ENCODE measurements at regions not wholly inside any gene's neighbourhood (a gene's known extent, or its start where the extent isn't known, plus 50 kb on each side); places are given as distances from the start of the nearest gene placed in this dataset.
A peak's percentile ranks its signal among the peaks of the same experiment; 100 is the strongest.

- Histone ChIP-seq H3K27ac (ENCODE audit: low read length) (no peak overlapping the region), H3K36me3 (ENCODE audit: insufficient read depth, low read depth, low read length) (no peaks in the 10 kb centered on the region), H3K9ac (ENCODE audit: low read depth, low read length) (no peak overlapping the region), H3K27me3 (ENCODE audit: insufficient read depth, low read length) (no peaks in the 10 kb centered on the region), H3K4me1 (ENCODE audit: insufficient read depth, low read length) (peaks cover 25% of the 10 kb centered on the region; the same call in 1 of the 2 replicates), H3K9me3 (ENCODE audit: insufficient read depth, low read depth, low read length) (no peaks in the 10 kb centered on the region), H3K4me3 (ENCODE audit: low read length) (no peak overlapping the region)
Measured at GRCh38 chr15:25532269-25533140, 93.7 kb upstream of the UBE3A start.

- no peak overlapping the region for H3K4me3 ChIP-seq (ENCODE audit: low read length)
- no peak overlapping the region for H3K9ac ChIP-seq (ENCODE audit: low read depth, low read length)
- H3K27ac ChIP-seq (ENCODE audit: low read length): no peak overlapping the region
- H3K4me1 ChIP-seq (ENCODE audit: insufficient read depth, low read length): peaks cover 14% of the 10 kb centered on the region; the same call in 1 of the 2 replicates
- no peaks in the 10 kb centered on the region for H3K27me3 ChIP-seq (ENCODE audit: insufficient read depth, low read length)
- peaks cover under 1% of the 10 kb centered on the region; the same call in 1 of the 2 replicates for H3K9me3 ChIP-seq (ENCODE audit: insufficient read depth, low read depth, low read length)
- H3K36me3 ChIP-seq (ENCODE audit: insufficient read depth, low read depth, low read length): no peaks in the 10 kb centered on the region
Measured at GRCh38 chr15:25529774-25530173, 91.0 kb upstream of the UBE3A start.

DNA sequence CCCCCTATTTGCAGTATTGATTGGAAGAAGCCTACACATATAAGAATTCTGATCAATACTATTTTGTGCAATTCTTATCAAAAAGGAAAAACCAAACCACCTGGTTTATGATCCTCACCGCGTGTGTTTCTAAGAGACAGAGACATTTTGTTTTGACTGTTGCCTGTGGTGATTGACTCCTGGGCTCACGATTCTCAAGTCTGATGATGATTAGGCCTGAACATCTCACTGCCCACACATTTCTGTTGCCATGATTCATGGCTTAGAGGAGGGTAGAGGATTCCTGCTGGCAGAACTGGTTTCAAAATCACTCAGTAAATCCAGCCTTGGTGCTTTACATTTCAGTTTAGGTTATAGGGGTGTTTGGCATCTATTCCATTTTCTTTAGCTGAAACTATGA is 88.3 kb upstream of the UBE3A start:
- H3K27me3 ChIP-seq (ENCODE audit: insufficient read depth, low read length): no peaks in the 10 kb centered on the region
- no peak overlapping the region for H3K4me3 ChIP-seq (ENCODE audit: low read length)
- no peaks in the 10 kb centered on the region for H3K36me3 ChIP-seq (ENCODE audit: insufficient read depth, low read depth, low read length)
- peaks cover 7% of the 10 kb centered on the region; the same call in 1 of the 2 replicates for H3K4me1 ChIP-seq (ENCODE audit: insufficient read depth, low read length)
- no peak overlapping the region for H3K27ac ChIP-seq (ENCODE audit: low read length)
- no peak overlapping the region for H3K9ac ChIP-seq (ENCODE audit: low read depth, low read length)
- peaks cover 4% of the 10 kb centered on the region; the same call in 1 of the 2 replicates for H3K9me3 ChIP-seq (ENCODE audit: insufficient read depth, low read depth, low read length)

GRCh38 chr15:25525741-25526140 is 86.9 kb upstream of the UBE3A start:
- Histone ChIP-seq H3K27me3 (ENCODE audit: insufficient read depth, low read length) (no peaks in the 10 kb centered on the region), H3K27ac (ENCODE audit: low read length) (no peak overlapping the region), H3K4me3 (ENCODE audit: low read length) (no peak overlapping the region), H3K36me3 (ENCODE audit: insufficient read depth, low read depth, low read length) (no peaks in the 10 kb centered on the region), H3K9me3 (ENCODE audit: insufficient read depth, low read depth, low read length) (peaks cover 4% of the 10 kb centered on the region; the same call in 1 of the 2 replicates), H3K9ac (ENCODE audit: low read depth, low read length) (no peak overlapping the region), H3K4me1 (ENCODE audit: insufficient read depth, low read length) (no peaks in the 10 kb centered on the region; the same call in 1 of the 2 replicates)

- Histone ChIP-seq H3K9me3 (ENCODE audit: insufficient read depth, low read depth, low read length) (no peaks in the 10 kb centered on the region), H3K36me3 (ENCODE audit: insufficient read depth, low read depth, low read length) (no peaks in the 10 kb centered on the region), H3K4me1 (ENCODE audit: insufficient read depth, low read length) (peaks cover 12% of the 10 kb centered on the region), H3K27ac (ENCODE audit: low read length) (no peak overlapping the region), H3K9ac (ENCODE audit: low read depth, low read length) (no peak overlapping the region), H3K4me3 (ENCODE audit: low read length) (no peak overlapping the region), H3K27me3 (ENCODE audit: insufficient read depth, low read length) (no peaks in the 10 kb centered on the region)
Measured at GRCh38 chr15:25515633-25516032, 76.8 kb upstream of the UBE3A start.

GRCh38 chr15:25514522-25514921 is 75.7 kb upstream of the UBE3A start:
- Histone ChIP-seq H3K4me3 (ENCODE audit: low read length) (no peak overlapping the region), H3K27ac (ENCODE audit: low read length) (no peak overlapping the region), H3K27me3 (ENCODE audit: insufficient read depth, low read length) (no peaks in the 10 kb centered on the region), H3K36me3 (ENCODE audit: insufficient read depth, low read depth, low read length) (no peaks in the 10 kb centered on the region), H3K9me3 (ENCODE audit: insufficient read depth, low read depth, low read length) (no peaks in the 10 kb centered on the region), H3K4me1 (ENCODE audit: insufficient read depth, low read length) (peaks cover 20% of the 10 kb centered on the region), H3K9ac (ENCODE audit: low read depth, low read length) (no peak overlapping the region)

DNA sequence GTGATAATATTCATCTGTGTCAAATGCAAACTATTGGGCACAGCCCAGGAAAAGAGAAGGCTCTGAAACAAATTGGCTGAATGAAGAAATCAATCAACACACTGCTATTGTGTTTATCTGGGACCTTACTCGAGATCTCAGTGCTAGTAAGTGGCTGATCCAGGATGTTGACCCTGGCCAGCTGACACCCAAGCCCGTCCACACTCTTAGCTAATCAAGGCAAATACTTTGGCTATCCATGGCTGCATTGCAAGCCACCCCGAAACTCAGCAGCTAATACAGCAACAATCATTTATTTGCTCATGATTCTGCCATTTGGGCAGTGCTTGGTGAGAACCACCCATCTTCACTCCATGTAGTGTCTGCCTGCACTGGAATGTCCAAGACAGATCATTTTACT is 74.1 kb upstream of the UBE3A start:
- no peaks in the 10 kb centered on the region for H3K36me3 ChIP-seq (ENCODE audit: insufficient read depth, low read depth, low read length)
- H3K4me1 ChIP-seq (ENCODE audit: insufficient read depth, low read length): peaks cover 20% of the 10 kb centered on the region
- no peak overlapping the region for H3K9ac ChIP-seq (ENCODE audit: low read depth, low read length)
- no peak overlapping the region for H3K4me3 ChIP-seq (ENCODE audit: low read length)
- H3K9me3 ChIP-seq (ENCODE audit: insufficient read depth, low read depth, low read length): no peaks in the 10 kb centered on the region
- H3K27me3 ChIP-seq (ENCODE audit: insufficient read depth, low read length): no peaks in the 10 kb centered on the region
- no peak overlapping the region for H3K27ac ChIP-seq (ENCODE audit: low read length)

GRCh38 chr15:25510146-25510545 is 71.3 kb upstream of the UBE3A start:
- Histone ChIP-seq H3K27me3 (ENCODE audit: insufficient read depth, low read length) (no peaks in the 10 kb centered on the region), H3K27ac (ENCODE audit: low read length) (no peak overlapping the region), H3K4me3 (ENCODE audit: low read length) (no peak overlapping the region), H3K9ac (ENCODE audit: low read depth, low read length) (peak overlapping the region; percentile 10; the same call in 1 of the 2 replicates), H3K9me3 (ENCODE audit: insufficient read depth, low read depth, low read length) (no peaks in the 10 kb centered on the region), H3K36me3 (ENCODE audit: insufficient read depth, low read depth, low read length) (no peaks in the 10 kb centered on the region), H3K4me1 (ENCODE audit: insufficient read depth, low read length) (peaks cover 20% of the 10 kb centered on the region)

- Histone ChIP-seq H3K9ac (ENCODE audit: low read depth, low read length) (peak overlapping the region; percentile 10; the same call in 1 of the 2 replicates), H3K27ac (ENCODE audit: low read length) (no peak overlapping the region), H3K9me3 (ENCODE audit: insufficient read depth, low read depth, low read length) (no peaks in the 10 kb centered on the region), H3K4me3 (ENCODE audit: low read length) (no peak overlapping the region), H3K27me3 (ENCODE audit: insufficient read depth, low read length) (no peaks in the 10 kb centered on the region), H3K36me3 (ENCODE audit: insufficient read depth, low read depth, low read length) (no peaks in the 10 kb centered on the region), H3K4me1 (ENCODE audit: insufficient read depth, low read length) (peaks cover 20% of the 10 kb centered on the region)
Measured at GRCh38 chr15:25509703-25510102, 70.9 kb upstream of the UBE3A start.

GRCh38 chr15:25508369-25509002 is 69.7 kb upstream of the UBE3A start:
- Histone ChIP-seq H3K27me3 (ENCODE audit: insufficient read depth, low read length) (no peaks in the 10 kb centered on the region), H3K4me1 (ENCODE audit: insufficient read depth, low read length) (peaks cover 14% of the 10 kb centered on the region), H3K9ac (ENCODE audit: low read depth, low read length) (no peak overlapping the region), H3K36me3 (ENCODE audit: insufficient read depth, low read depth, low read length) (no peaks in the 10 kb centered on the region), H3K9me3 (ENCODE audit: insufficient read depth, low read depth, low read length) (peaks cover 3% of the 10 kb centered on the region; the same call in 1 of the 2 replicates), H3K4me3 (ENCODE audit: low read length) (no peak overlapping the region), H3K27ac (ENCODE audit: low read length) (no peak overlapping the region)

DNA sequence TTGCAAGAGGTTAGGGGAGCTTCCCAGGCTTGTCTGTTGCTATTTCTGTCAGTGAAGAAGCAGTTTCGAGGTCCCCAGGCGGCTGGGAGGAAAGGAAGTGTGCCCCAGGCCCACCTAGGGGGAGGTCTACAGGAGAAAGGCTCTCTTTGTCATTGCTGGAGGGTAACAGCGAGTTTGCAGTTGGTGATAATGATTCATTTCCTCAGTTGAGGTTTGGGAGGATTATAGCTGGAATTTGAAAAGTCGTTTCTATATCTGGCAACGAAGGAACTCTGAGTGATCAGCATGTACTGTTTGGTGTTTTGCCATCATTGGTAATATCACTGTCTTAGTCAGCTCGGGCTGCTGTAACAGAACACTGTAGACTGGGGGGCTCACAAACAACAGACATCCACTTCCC is 65.5 kb upstream of the UBE3A start:
- Histone ChIP-seq H3K36me3 (ENCODE audit: insufficient read depth, low read depth, low read length) (no peaks in the 10 kb centered on the region), H3K27ac (ENCODE audit: low read length) (no peak overlapping the region), H3K4me3 (ENCODE audit: low read length) (no peak overlapping the region), H3K27me3 (ENCODE audit: insufficient read depth, low read length) (no peaks in the 10 kb centered on the region), H3K4me1 (ENCODE audit: insufficient read depth, low read length) (no peaks in the 10 kb centered on the region; the same call in 1 of the 2 replicates), H3K9ac (ENCODE audit: low read depth, low read length) (no peak overlapping the region), H3K9me3 (ENCODE audit: insufficient read depth, low read depth, low read length) (peaks cover 4% of the 10 kb centered on the region; the same call in 1 of the 2 replicates)
